ENCODE measurements at regions not wholly inside any gene's neighbourhood (a gene's known extent, or its start where the extent isn't known, plus 50 kb on each side); places are given as distances from the start of the nearest gene placed in this dataset.
A peak's percentile ranks its signal among the peaks of the same experiment; 100 is the strongest.

- CTCF ChIA-PET (ENCODE audit: partially characterized antibody) = interaction anchor here (0.9 to 2.6 kb wide), 6 partner anchors 11 to 31 kb away, joined by 3 to 7 read pairs (median 3); no protein-coding TSS in a partner anchor
- Histone ChIP-seq H4K8ac (ENCODE audit: extremely low read depth, insufficient read depth, low read length) (no peak overlapping the region), H2BK15ac (ENCODE audit: low read length) (no peak overlapping the region), H3K9me3 (ENCODE audit: insufficient read depth in 2 of 2, low read depth in 1 of 2, low read length in 1 of 2) (no peaks in the 10 kb centered on the region), H4K20me1 (replicated peaks in 1 of 2; ENCODE audit: control insufficient read depth in 1 of 2, insufficient read depth in 2 of 2, low read length in 2 of 2) (no peaks in the 10 kb centered on the region), H4K91ac (replicated peaks; ENCODE audit: insufficient read length, low read length) (no peak overlapping the region), H3K4me3 (ENCODE audit: extremely low read depth in 1 of 4, insufficient read depth in 2 of 4, low read depth in 3 of 4, low read length in 4 of 4) (no peak overlapping the region), H3K14ac (ENCODE audit: insufficient read length) (no peak overlapping the region), H3K79me1 (ENCODE audit: low read depth, low read length) (no peaks in the 10 kb centered on the region), H2BK5ac (ENCODE audit: low read depth, low read length) (no peak overlapping the region), H3K9ac (replicated peaks in 1 of 4; ENCODE audit: extremely low read depth in 1 of 4, low read depth in 3 of 4, low read length in 3 of 4) (no peak overlapping the region), H3K27me3 (replicated peaks in 1 of 4; ENCODE audit: control insufficient read depth in 3 of 4, extremely low read depth in 1 of 4, insufficient read depth in 3 of 4, low read length in 3 of 4) (no peaks in the 10 kb centered on the region), H2BK12ac (ENCODE audit: low read depth, low read length) (no peak overlapping the region; the same call in 1 of the 2 replicates), H3K36me3 (ENCODE audit: control insufficient read depth in 2 of 4, insufficient read depth in 4 of 4, low read length in 3 of 4) (no peaks in the 10 kb centered on the region), H3K18ac (ENCODE audit: extremely low read depth, low read length) (no peak overlapping the region), H3K23me2 (ENCODE audit: low read depth, low read length) (no peaks in the 10 kb centered on the region), H4K5ac (ENCODE audit: insufficient read length, low read depth, low read length) (no peak overlapping the region), H2AFZ (ENCODE audit: low read length) (no peak overlapping the region), H3K4me1 (replicated peaks in 1 of 4; ENCODE audit: control insufficient read depth in 3 of 4, insufficient read depth in 4 of 4, low read length in 3 of 4) (peaks cover 0 to 6% (median 3%) of the 10 kb centered on the region in 4 experiments; a peak in 5 of 7 replicates), H3K79me2 (ENCODE audit: control insufficient read depth in 1 of 2, insufficient read depth in 2 of 2, low read length in 2 of 2) (no peaks in the 10 kb centered on the region), H3K56ac (replicated peaks; ENCODE audit: insufficient read length, low read depth, low read length) (no peak overlapping the region), H2BK20ac (ENCODE audit: low read length) (no peak overlapping the region), H2AK5ac (ENCODE audit: low read depth, low read length) (no peak overlapping the region), H2BK120ac (replicated peaks; ENCODE audit: low read depth, low read length) (peak overlapping the region; percentile 13), H3K27ac (ENCODE audit: low read depth, low read length) (no peak overlapping the region), H3K23ac (ENCODE audit: insufficient read length) (no peak overlapping the region), H3K4me2 (ENCODE audit: insufficient read depth in 1 of 2, low read depth in 2 of 2, low read length in 2 of 2) (no peak overlapping the region), H3K4ac (replicated peaks; ENCODE audit: insufficient read length, low read depth, low read length) (no peak overlapping the region)
- DNase-seq (ENCODE audit: low read depth in 1 of 2, low spot score in 2 of 2) (no peak), FAIRE-seq (no peak)
- POLR2A ChIA-PET (ENCODE audit: partially characterized antibody) = no interaction called here
- TF ChIP-seq TCF12 (IDR thresholded peaks at IDR 0.05; ENCODE audit: low read depth, low read length) (no peak), SRF (IDR thresholded peaks at IDR 0.05; ENCODE audit: low read depth, low read length) (no peak), EZH2 (IDR thresholded peaks at IDR 0.05; ENCODE audit: low read depth, low read length, severe bottlenecking) (no peak), SP4 (IDR thresholded peaks at IDR 0.05; ENCODE audit: low read length) (no peak), EGR1 (IDR thresholded peaks at IDR 0.05; ENCODE audit: borderline replicate concordance, low read depth, low read length) (no peak), JUND (IDR thresholded peaks at IDR 0.05; ENCODE audit: low read length) (no peak), FOSL1 (IDR thresholded peaks at IDR 0.05; ENCODE audit: insufficient read depth, low read depth, low read length) (no peak), RBBP5 (IDR thresholded peaks at IDR 0.05; ENCODE audit: borderline replicate concordance, low read depth, low read length) (no peak), SIRT6 (IDR thresholded peaks at IDR 0.05; ENCODE audit: low read length) (no peak), ASH2L (IDR thresholded peaks at IDR 0.05; ENCODE audit: low read length) (no peak), E2F6 (IDR thresholded peaks at IDR 0.05) (no peak), CHD2 (IDR thresholded peaks at IDR 0.05; ENCODE audit: low read length) (no peak), CEBPB (IDR thresholded peaks at IDR 0.05; ENCODE audit: low read depth, low read length) (no peak), RAD21 (IDR thresholded peaks at IDR 0.05 in 1 of 2, conservative IDR thresholded peaks at IDR 0.05 in 1 of 2; ENCODE audit: low read depth in 2 of 2, low read length in 2 of 2) (no peak)
- WGBS, 2 experiments (ENCODE audit: extremely low coverage in 1 of 2, insufficient coverage in 1 of 2, insufficient read length in 1 of 2, insufficient replicate concordance in 2 of 2, low coverage in 1 of 2, low lambda C conversion rate in 2 of 2, missing lambda C conversion rate in 1 of 2) = 87% methylated on average over 2 of the region's 2 CpGs; no CpG with 5 or more reads in 1 of the 2 experiments
Measured at GRCh38 chr2:56102866-56103265, 80.9 kb upstream of the CCDC85A start.

All from H1 (cell line).